ENCODE measurements at regions not wholly inside any gene's neighbourhood (a gene's known extent, or its start where the extent isn't known, plus 50 kb on each side); places are given as distances from the start of the nearest gene placed in this dataset.

GRCh38 chr3:187899246-187899645, 154.0 kb upstream of the BCL6 start:
- TF ChIP-seq CTCF (IDR thresholded peaks at IDR 0.05; ENCODE audit: low read depth, low read length, missing input control) = no peak
- TF ChIP-seq NR2F2 (IDR thresholded peaks at IDR 0.05) = no peak
- no peak for TF ChIP-seq MAX (IDR thresholded peaks at IDR 0.05)

All from liver (tissue), 3 donors.